HG03108 (cell line): ENCODE measurements at regions not wholly inside any gene's neighbourhood (a gene's known extent, or its start where the extent isn't known, plus 50 kb on each side); places are given as distances from the start of the nearest gene placed in this dataset.
"Not testable (repeated sequence)": the region's sequence is repeated elsewhere in the genome, so short reads cannot be mapped to it uniquely, and the experiment has no call there.

Experiments
- ATAC-seq: cut with Tn5 transposase; IDR thresholded peaks from one replicate; pipeline ENCODE4 v1.9.1; 2021; ENCODE audit warnings: moderate library complexity; ENCODE audit not compliant: unreplicated experiment

- no peak for ATAC-seq
Measured at GRCh38 chr3:101946906-101947305, 97.6 kb downstream of the NFKBIZ start.

GRCh38 chr3:101950510-101950909, 101.2 kb downstream of the NFKBIZ start:
- ATAC-seq: peak; percentile 77

GRCh38 chr3:101950985-101951733, 101.8 kb downstream of the NFKBIZ start:
- ATAC-seq: peak; percentile 17

GRCh38 chr3:101954361-101954760, 105.0 kb downstream of the NFKBIZ start:
- no peak for ATAC-seq

- no peak for ATAC-seq
Measured at GRCh38 chr3:101954936-101955335, 105.6 kb downstream of the NFKBIZ start.

GRCh38 chr3:101962055-101962454, 112.7 kb downstream of the NFKBIZ start:
- ATAC-seq: no peak

GRCh38 chr3:101963902-101964362, 114.6 kb downstream of the NFKBIZ start:
- ATAC-seq: no peak

GRCh38 chr3:101964861-101965260, 115.5 kb downstream of the NFKBIZ start:
- ATAC-seq: no peak

GRCh38 chr3:101966226-101966625, 116.9 kb downstream of the NFKBIZ start:
- ATAC-seq: no peak

- ATAC-seq: no peak
Measured at GRCh38 chr3:101970212-101970611, 120.9 kb downstream of the NFKBIZ start.

- ATAC-seq: no peak
Measured at GRCh38 chr3:101970905-101971304, 121.6 kb downstream of the NFKBIZ start.

GRCh38 chr3:101972430-101973162, 123.3 kb downstream of the NFKBIZ start:
- no peak for ATAC-seq

- ATAC-seq: no peak
Measured at GRCh38 chr3:101973163-101973505, 123.8 kb downstream of the NFKBIZ start.

- ATAC-seq: not testable (repeated sequence)
Measured at GRCh38 chr3:101975415-101975814, 126.1 kb downstream of the NFKBIZ start.

GRCh38 chr3:101976473-101976872, 127.2 kb downstream of the NFKBIZ start:
- peak; percentile 95 for ATAC-seq

- no peak for ATAC-seq
Measured at GRCh38 chr3:101978348-101978747, 129.0 kb downstream of the NFKBIZ start.

GRCh38 chr3:101979033-101979432, 129.7 kb downstream of the NFKBIZ start:
- ATAC-seq: no peak

- no peak for ATAC-seq
Measured at GRCh38 chr3:101984356-101984755, 135.0 kb downstream of the NFKBIZ start.

- ATAC-seq: no peak
Measured at GRCh38 chr3:101988596-101988995, 139.3 kb downstream of the NFKBIZ start.

GRCh38 chr3:101989578-101990200, 140.4 kb downstream of the NFKBIZ start:
- ATAC-seq: no peak

GRCh38 chr3:101992863-101993262, 143.5 kb downstream of the NFKBIZ start:
- no peak for ATAC-seq

- no peak for ATAC-seq
Measured at GRCh38 chr3:101994386-101994785, 145.1 kb downstream of the NFKBIZ start.
